ENCODE measurements at regions not wholly inside any gene's neighbourhood (a gene's known extent, or its start where the extent isn't known, plus 50 kb on each side); places are given as distances from the start of the nearest gene placed in this dataset.

DNA sequence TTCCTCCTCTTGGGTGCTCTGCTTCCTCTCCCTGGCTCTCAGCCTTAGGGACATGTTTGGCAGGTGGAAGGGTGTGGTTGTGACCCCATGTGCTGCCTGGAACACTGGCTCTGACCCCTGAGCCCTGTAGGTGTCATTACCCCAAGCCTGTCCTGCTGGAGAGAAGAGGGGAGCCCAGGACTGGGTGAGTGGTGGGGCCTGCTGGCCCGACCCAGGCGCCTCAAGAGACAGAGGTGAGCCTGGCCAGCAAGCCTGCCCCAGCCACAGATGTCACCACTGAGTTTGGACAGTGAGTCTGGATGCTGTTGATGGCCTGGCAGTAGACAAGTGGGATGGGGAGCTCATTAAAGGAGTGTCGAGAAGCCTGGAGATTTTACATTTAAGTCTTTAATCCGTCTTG, 1112.2 kb downstream of the BRD1 start:
- DNase-seq (ENCODE audit: low read depth in 3 of 3) = no peak

DNA sequence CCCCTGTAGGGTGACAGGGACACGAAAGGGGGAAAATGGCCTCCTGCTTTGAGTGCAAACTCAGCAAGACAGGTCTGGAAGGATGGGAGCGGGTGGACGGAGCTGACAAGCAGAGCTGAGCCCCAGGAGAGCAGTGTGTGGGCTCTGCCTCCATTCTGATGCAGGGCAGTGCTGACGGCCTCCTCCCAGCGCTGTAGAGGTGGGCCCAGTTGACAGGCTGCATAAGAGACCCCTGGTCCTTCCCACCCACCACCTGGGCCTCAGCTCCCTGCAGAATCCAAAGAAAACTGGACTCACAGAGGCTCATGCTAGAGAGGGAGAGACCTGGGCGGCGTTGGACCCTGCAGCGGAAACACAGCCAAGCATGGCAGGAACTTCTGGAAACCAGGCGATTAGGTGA, 1113.4 kb downstream of the BRD1 start:
- DNase-seq (ENCODE audit: low read depth in 3 of 3) = no peak

DNA sequence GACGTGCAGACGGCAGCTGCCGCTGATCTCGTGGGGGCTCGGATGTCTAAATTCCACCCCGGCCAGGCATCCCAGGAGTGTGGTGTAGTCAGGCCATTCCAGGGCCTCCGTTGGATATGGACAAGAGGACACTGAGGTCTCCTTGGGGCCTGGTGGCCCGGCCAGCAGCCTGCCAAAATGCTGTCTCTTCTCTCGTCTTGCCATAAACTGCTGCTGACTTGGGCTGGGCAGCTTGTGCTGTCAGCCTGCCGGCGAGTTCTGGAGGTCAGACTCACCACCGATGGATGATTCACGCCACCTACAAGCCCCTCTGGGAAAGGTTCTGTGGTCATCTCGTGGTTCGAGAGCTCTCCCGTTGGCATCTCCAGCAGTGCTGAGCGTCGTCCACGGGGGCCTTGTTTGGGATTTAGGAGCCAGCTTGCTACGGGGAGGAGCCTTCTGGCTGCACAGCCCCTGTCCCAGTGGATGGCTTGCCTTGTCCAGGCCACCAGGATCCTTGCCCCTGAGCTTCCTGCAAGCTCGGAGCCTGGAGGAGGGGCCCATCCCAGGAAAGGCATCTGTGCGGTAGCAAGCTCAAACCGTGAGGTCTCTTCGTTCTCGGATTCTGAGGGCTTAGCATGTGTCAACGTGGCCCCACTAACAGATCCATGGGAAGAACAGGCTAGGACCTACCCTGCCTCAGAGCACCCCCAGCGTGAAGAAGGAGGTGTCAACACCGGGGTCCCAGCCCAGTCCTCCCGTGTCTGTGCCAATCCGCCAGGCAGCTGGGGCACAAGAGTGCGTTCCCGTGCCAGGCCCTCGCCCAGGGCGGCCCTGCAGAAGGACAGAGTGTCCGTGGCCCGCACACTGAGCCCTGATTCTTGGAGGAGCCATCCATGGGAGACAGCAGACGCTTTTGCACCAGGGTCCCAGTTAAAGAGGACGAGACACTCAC, 1114.1 kb downstream of the BRD1 start:
- no peak for DNase-seq (ENCODE audit: low read depth in 3 of 3)

DNA sequence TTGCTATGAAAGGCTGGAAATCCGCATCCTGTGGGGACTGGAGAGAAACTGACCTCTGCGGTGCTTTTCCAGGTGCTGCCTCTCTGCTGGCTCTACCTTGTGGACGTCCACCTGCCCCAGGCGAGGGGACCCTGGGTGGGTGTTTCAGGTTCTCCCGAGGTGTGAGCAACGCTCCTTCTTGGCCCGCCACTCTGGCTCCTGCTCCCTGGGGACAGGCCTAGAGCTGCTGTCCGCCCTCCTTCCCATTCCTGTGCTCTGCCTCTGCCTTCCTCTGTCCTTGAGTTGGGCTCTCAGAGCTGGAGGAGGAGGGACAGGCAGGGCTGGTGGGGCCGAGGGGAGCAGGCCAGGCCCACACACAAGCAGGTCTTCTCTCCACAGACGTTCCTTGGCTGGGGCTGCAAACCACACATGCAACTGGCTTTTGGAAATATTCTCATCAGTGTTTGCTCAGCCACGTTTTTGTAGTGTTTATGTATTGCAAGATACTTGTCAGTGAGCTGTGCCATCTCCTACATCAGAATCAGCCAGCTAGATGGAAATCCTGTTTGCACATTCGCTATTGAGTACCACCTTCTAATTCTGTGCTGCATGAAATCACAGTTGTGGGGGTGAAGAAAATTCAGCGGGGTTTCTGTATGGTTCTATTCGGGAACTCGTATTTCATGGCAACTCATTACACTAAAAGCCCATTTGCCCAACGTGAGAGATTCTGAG, 1115.0 kb downstream of the BRD1 start:
- no peak for DNase-seq (ENCODE audit: low read depth in 3 of 3)

DNA sequence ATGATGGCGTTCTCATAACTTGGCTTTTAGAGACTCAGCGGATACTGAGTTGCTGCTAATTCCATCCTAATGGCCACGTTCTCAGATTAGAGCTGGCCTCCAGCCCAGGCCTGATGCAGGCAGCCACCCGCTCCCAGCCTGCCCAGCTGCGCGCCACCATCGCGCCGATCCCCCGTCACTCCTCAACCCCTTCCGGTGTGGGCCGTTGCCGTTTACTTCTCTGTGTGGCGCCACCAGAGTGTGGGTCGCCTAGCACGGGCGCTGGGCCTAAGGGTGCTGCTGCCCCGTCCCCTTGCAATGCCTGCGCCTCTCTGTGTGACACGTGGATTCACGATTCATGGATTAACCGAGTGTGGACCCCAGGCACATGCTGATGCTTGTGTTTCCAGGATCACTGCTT, 1116.0 kb downstream of the BRD1 start:
- DNase-seq (ENCODE audit: low read depth in 3 of 3) = no peak

DNA sequence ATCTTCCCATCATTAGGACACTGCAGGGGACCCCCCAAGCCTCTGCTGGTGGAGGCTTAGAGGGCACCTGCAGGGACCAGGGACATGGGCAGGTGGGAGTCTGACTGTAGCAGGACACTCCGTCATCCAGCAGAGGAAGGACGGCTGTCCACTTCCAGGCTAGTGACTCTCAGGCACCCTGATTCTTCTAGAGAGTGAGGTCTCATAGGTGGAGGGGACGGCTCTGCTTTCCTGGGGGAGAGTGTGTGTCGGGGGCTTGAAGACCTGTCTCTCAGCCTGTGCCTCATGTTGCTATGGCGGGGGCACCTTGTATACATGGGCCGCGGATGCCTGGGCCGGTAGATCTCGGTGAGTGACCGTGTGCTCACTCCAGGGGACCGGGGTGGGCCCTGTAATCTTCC, 1116.6 kb downstream of the BRD1 start:
- no peak for DNase-seq (ENCODE audit: low read depth in 3 of 3)

DNA sequence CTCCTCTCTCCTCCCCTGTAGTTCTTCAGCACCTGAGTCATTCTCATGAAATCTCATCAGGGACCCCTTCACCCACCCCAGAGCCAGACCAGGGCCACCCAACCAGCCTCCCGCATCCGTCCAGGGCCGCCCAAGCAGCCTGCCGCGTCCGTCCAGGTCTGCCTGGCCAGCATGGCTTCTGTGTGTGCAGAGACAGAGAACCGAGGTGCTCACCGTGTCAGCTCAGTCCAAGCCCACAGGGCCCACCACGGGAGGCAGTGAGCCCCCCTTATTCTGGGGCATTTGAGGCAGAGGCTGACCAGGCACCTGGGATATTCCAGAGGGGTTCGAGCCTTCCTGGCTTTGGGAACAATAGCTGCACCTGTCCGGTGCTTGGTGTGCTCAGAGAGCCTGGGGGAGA, 1117.3 kb downstream of the BRD1 start:
- no peak for DNase-seq (ENCODE audit: low read depth in 3 of 3)

DNA sequence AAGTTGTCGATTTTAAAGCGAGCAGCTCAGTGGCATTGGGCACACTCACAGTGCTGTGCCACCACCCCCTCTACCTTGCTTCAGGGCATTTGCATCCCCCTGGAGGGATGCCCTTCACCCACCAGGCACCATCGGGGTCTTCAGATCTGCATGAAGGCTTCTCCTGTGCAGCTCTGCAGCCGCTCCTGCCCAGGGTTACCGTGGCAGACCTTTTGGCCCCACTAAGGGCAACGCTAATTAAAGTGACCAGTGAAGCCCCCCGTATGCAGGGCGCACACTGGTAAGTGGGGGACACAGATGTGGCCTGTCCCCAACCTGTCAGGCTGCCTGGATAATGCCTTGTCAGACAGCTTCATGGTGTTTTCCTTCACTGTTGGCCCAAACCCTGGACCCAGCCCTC, 1117.7 kb downstream of the BRD1 start:
- DNase-seq (ENCODE audit: low read depth in 3 of 3) = no peak

DNA sequence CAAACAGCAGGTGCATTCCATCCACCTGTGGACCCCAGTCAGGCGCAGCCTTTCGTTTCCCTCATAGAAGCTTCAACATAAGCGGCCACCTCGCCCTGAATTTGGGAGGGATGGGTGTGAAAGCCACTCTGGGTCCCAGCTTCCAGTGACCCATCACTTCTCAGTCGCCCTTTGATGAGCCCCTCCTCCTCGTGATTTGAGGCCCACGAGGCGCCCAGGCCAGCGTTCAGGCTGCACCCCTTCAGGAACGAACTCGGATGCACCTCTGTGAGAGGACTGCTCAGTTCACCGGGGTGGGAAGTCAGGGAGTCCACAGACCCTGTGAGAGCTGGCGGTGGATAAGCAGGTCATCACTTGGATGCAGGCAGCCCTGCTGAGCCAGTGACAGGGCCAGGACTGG, 1118.2 kb downstream of the BRD1 start:
- no peak for DNase-seq (ENCODE audit: low read depth in 3 of 3)

DNA sequence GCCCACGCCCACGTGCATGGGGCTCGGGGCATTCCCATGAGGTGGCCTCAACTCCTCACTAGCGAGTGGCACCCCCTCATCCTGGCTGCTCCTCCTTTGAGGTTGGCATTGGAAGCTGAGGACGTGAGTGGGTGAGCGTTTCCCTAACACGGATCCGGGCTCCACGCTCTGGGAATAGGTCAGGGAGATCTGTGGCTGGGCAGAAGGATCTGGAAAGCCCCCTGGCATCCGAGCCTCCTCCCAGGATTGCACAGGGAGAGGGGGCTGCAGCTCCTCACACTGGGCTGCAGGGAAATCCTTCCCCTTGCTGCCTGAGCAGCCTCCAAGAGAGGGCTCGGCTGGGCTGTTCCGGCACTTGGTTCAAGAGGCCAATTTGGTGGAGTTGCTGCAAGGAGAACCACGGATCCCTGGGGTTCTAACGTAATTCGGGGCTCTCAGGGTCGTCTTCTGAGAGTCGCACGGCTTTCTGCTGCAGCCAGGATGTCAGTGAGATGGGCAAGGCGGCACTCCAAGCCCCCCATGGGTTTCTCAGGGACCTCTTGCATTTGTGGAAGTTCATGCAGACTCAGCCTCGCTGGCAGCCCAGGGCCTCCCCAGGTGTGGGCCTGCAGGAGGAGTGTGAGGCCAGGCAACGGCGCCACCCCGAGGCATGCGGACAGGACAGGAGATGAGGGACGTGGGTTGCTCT, 1119.0 kb downstream of the BRD1 start:
- no peak for DNase-seq (ENCODE audit: low read depth in 3 of 3)

DNA sequence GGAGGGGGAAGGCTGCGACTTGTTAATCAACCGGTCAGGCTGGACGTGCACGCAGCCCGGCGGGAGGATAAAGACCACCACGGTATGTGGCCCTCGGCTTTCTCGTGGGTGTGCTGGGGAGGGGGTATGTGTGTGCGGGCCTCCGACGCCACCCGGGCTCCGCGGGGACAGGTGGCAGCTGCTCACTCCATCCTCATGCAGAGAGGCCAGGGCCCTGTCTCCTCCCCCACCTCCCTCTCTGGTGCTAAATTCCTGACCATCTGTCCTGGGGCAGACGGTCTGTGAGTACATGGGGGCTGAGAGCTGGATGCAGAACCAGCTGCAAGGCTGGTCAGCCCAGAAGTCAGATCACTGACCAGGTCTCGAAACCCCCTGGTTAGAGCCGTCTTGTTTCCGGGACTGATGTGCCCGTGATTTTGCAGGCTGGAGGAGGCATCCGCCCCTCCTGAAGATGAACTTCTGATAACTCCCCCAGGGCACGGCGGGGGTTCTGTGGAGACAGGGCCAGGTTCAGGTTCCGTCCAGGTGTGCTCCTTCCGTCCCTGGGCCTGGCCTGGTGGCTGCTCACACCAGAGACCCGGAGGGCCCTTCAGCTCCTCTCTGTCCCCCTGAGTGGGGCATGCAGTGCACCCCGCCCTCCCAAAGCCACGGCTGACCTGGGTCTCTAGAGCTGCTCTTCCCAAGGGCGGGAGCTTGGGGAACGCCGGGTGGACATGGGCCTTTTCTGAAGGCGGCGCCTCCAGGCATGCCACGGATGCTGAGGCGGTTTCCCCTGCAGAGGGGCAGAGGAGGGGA, 1119.7 kb downstream of the BRD1 start:
- DNase-seq (ENCODE audit: low read depth in 3 of 3) = no peak

DNA sequence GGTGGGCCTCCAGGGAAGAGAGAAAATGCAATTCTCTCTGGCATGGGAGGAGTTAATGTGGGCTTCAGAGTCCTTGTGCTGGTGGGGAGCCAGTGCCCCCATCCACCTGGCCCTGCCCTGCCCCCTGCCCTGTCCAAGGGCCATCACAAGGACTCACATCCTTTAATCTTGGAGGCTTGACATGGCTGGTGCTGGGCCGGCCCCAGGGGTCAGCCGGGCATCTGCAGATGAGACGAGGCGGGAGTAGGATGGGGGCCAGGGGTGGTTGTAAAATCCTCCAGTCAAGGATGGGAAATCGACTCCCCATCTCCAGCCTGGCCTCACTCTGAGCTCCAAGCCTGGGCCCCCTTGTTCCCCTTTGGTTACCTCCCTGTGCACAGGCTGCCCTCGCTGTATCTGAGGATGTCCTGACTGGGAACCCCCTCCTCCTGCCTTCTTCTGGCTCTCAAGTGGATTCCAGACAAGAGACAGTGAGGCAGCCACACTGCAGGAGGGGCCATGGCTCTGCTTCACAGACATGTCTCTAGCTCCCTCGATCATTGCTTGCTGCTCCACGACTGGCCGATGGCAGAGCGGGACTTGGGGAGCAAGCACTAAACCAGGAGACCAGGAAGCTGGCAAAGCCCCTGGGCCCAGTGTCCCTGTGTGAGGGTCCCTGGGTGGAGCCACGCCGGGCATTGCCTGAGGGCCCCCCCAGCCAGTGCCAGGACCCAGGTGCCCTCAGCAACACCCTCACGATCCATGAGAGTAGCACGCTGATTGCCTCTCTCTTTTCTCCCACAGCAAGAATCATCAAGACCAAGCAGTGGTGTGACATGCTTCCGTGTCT, 1120.5 kb downstream of the BRD1 start:
- DNase-seq (ENCODE audit: low read depth in 3 of 3) = no peak

DNA sequence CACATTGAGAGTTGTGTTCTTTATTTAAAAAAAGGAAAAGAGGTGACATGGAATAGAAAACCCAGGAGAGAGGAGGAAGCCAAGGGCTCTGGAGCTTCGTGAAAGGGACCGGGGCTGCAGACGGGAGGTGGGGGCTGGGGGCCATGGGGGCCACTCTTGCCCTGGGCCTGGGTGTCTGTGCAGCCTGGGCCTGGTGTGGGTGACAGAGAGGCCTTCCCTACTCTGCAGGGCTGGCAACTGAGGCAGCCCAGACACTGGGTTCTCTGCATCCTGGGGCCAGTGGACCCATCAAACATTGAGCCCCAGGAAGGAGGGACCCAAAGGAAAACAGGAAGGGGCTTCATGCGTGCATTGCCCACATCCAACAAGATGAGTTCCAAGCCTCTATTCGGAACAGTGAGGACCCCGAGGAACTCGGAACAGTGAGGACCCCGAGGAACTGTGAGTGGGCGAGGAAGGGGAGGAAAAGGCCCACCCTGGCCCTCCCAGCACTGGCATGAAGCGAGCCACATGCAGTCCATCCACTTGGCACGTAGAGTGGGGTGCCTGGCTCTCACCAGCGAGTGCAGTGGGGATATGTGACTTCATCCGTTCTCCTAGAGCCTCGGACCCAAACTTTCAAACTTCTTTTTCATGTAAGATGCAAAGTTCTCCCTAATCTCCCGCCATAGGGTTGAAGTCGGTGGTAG, 1121.6 kb downstream of the BRD1 start:
- no peak for DNase-seq (ENCODE audit: low read depth in 3 of 3)

DNA sequence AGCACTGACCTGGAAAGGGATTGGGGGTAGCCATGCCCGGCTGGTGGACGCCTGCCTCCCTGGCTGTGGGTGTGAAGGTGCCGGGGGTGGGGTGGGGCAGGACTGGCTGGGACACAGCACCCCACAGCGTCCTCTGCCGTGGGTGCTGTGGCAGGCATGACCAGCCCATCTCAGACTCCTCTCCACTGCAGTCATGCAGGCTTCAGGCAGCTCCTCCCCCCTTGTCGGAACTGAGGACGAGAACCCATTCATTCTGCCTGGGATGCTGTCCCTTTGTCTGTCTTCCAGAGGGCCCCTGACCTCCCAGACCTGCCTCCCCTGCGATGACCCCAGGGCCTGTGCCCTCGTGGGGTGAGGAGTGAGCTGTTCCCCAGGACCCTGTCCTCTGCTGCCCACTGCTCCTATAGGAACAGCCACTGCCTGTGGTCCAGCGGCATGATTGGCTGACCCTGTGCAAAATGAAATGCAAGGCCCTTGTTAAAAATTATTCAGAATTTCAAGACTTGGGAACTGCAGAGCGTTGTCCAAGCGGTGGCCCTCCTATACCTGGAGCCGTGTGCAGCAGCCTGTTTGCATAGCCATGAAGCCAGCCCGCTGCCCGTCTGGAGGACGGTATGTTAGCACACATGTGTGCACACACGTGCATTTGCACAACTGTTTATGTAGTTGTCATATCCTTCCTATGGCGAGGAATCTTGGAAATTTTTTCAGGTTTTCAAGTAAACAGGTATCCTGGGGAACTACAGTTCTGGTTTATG, 1122.3 kb downstream of the BRD1 start:
- no peak for DNase-seq (ENCODE audit: low read depth in 3 of 3)

DNA sequence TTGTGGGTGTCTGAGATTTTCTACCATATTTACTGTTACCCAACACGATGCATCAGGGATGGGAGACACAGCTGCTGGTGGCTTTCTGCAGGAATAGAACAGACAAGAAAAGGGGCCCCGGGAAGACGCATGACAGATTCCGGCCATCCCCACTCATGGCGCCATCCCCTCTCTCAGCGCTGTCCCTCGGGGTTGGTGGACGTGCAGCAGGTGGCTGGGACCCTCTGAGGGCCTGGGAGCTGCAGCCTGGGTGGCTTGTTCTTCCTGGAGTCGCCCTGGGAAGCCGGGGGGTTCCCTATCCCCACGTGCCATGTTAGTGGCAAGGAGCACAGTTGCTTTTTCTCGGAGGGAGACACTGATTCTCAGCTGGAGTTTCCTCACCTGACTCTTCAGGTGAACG, 1123.3 kb downstream of the BRD1 start:
- DNase-seq (ENCODE audit: low read depth in 3 of 3) = no peak

DNA sequence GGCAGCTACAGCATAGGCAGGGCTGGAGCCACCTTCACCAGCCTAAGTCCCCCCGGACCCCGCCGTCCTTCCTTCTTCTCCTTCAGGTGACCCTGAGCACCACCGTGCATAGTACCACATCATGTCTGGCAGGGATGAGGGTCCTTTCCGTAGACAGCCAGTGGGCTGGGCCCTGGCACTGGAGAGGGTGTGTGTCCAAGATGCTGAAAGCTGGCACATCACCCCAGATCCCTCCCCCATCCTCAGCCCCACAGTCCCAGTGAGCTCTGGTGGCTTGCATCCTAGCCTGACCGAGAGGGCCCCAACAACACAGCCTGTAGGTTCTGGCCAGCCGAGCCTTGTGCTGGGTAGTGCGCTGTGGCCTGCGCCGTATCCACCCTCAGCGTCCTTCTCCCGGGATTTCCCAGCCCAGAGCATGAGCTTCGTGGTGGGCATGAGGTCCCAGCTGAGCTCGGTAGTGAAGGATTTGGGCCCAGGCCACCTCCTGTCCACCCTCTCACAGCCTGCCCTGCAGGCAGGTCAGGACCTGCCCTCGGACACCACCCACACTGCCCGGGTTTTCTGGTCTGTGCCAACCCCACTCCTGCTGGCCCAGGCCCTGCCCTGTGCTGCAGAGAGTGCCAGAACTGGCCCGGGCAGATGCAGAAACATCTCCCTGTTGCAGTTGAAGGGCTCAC, 1124.3 kb downstream of the BRD1 start:
- DNase-seq (ENCODE audit: low read depth in 3 of 3) = no peak

DNA sequence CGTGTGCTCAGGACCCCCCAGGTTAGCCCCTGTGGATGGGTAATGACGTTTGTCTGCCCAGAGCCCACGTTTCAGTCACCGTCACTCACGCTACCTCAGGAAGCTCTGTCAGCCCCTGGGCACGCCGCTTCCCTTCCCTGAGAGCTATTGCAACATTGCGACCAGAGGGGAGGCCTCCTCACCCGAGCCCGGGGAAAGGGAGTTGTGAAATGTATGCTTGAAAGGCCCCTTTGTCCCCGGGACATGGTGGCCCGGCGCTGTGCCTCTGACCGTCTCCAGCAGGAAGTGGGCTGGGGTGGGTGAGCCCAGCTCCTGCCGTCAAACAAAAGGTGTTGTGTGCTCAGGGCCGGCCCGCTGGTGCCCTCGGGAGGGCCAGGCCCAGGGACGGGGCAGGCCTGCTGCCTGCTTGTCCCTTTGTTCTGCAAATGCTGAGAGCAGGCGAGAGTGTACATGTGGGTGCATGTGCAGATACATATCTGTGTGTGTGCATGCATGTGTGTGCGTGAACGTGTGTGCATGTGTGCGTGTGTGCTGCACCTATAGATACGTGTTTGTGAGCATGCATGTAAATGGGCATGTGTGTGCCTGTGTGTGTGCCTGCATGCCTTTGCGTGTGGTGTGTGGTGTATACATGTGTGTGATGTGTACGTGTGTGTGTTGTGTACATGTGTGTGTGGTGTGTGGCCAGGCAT, 1125.0 kb downstream of the BRD1 start:
- DNase-seq (ENCODE audit: low read depth in 3 of 3) = no peak

DNA sequence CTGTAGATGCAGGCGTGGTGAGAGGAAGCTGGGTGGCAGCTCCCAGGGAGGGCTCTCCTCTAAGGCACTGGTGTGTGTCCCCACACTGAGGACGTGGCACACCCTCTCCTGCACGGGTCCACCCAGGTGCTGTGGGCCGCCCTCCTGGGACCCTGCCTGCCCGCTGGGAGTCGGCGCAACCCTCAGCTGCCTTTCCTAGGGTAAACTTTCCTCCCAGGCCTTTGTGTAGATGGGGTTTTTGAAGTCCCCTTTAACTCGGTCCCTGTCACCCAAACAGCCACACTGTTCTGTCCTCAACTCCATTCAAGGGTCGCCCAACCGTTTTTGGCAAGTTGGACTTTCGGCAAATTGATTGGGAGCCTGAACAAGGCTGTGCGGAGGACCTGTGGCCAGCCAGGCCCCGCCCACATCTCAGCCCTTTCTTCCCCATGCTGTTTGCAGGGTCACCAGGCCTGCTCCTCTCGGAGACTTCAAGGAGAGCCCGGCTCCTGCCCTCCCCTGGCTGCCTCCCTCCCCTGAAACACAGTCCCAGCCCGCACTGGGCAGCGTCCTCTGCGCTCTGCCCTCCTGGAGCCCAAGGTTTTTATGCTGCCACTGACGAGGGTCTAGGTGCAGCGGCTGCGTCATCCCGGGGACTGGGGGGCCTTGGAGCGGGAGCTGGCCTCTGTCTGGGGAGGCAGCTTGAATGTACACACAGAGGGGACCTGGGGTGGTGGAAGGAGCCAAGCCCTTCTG, 1126.2 kb downstream of the BRD1 start:
- no peak for DNase-seq (ENCODE audit: low read depth in 3 of 3)
